CD8-positive, alpha-beta memory T cell (primary cell): ENCODE measurements at regions not wholly inside any gene's neighbourhood (a gene's known extent, or its start where the extent isn't known, plus 50 kb on each side); places are given as distances from the start of the nearest gene placed in this dataset.
"Not testable (repeated sequence)": the region's sequence is repeated elsewhere in the genome, so short reads cannot be mapped to it uniquely, and the experiment has no call there.

ENCODE experiments used
- CTCF ChIA-PET: fragments of 350-600 bp; sonication (Branson Sonifier 250); formaldehyde crosslinking; loops from one replicate; lab custom pipeline; 2021; ENCODE audit warnings: antibody characterized with exemption; lab: Charles Lee
- POLR2A ChIA-PET: fragments of 350-600 bp; sonication (Branson Sonifier 250); formaldehyde crosslinking; loops from one replicate; lab custom pipeline; 2021; ENCODE audit warnings: antibody characterized with exemption; lab: Charles Lee
- DNase-seq, 5 donors: peaks; one replicate each; pipeline versions ENCODE4 v3.0.0 to v3.0.0-alpha.2; 2020 to 2022; ENCODE audit warnings: mixed read lengths in 1 of 5
- H3K27ac ChIP-seq: one replicate; pipeline ENCODE4 v1.7.0; 2013; ENCODE audit warnings: low read depth, mild to moderate bottlenecking, low read length, moderate library complexity
- H3K27me3 ChIP-seq: 2 replicates; pipeline ENCODE4 v1.7.0; 2013; ENCODE audit warnings: low read length, mild to moderate bottlenecking; ENCODE audit not compliant: insufficient read depth, poor library complexity, severe bottlenecking
- H3K36me3 ChIP-seq: 2 replicates; pipeline ENCODE4 v1.7.0; 2013; ENCODE audit warnings: mild to moderate bottlenecking, low read length, moderate library complexity; ENCODE audit not compliant: insufficient read depth
- H3K4me1 ChIP-seq: 2 replicates; pipeline ENCODE4 v1.7.0; 2013; ENCODE audit warnings: mild to moderate bottlenecking, low read length, moderate library complexity; ENCODE audit not compliant: insufficient read depth
- H3K4me3 ChIP-seq: 2 replicates; pipeline ENCODE4 v1.7.0; 2013; ENCODE audit warnings: mild to moderate bottlenecking, low read length
- H3K9me3 ChIP-seq: 2 replicates; pipeline ENCODE4 v1.7.0; 2013; ENCODE audit warnings: mild to moderate bottlenecking, low read length
- H3K27ac Mint-ChIP-seq, 8 donors: one replicate each; pipeline ENCODE4 v1.8.0; 2020 to 2021; ENCODE audit warnings: mixed read lengths in 8 of 8, mild to moderate bottlenecking in 6 of 8, inconsistent platforms in 3 of 8, moderate library complexity in 3 of 8
- H3K27me3 Mint-ChIP-seq, 2 donors: one replicate each; pipeline ENCODE4 v1.8.0; 2020 to 2021; ENCODE audit warnings: mixed read lengths in 2 of 2, mild to moderate bottlenecking in 1 of 2, moderate library complexity in 1 of 2
- H3K36me3 Mint-ChIP-seq, 3 donors: one replicate each; pipeline ENCODE4 v1.8.0; 2020 to 2021; ENCODE audit warnings: mixed read lengths in 3 of 3, inconsistent platforms in 1 of 3, mild to moderate bottlenecking in 1 of 3
- H3K4me1 Mint-ChIP-seq, 3 donors: one replicate each; pipeline ENCODE4 v1.8.0; 2020 to 2021; ENCODE audit warnings: mixed read lengths in 3 of 3, inconsistent platforms in 1 of 3, mild to moderate bottlenecking in 1 of 3
- H3K4me3 Mint-ChIP-seq, 7 donors: one replicate each; pipeline ENCODE4 v1.8.0; 2020 to 2021; ENCODE audit warnings: mixed read lengths in 7 of 7, mild to moderate bottlenecking in 6 of 7, moderate library complexity in 4 of 7, inconsistent platforms in 2 of 7
- H3K9me3 Mint-ChIP-seq, 5 donors: one replicate each; pipeline ENCODE4 v1.8.0; 2020 to 2022; ENCODE audit warnings: mixed read lengths in 5 of 5, mild to moderate bottlenecking in 3 of 5, moderate library complexity in 2 of 5, inconsistent platforms in 1 of 5

DNA sequence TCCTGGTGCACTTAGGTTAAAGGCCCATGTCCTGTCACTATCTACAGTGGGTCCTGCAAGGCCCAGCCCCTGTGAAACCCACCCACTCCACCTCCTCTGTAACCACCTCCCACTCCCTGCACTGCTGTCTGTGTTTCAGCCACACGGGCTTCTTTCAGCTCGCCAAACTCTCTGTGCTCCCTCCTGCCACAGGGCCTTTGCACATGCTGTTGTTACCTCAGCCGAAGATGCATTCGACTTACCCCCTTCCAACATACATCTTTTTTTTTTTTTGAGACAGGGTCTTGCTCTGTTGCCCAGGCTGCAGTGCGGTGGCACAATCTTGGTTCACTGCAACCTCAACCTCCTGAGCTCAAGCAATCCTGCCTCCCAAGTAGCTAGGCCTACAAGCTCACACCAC is 76.5 kb upstream of the RPL38 start:
- Histone ChIP-seq H3K4me1 (no peaks in the 10 kb centered on the region), H3K27me3 (no peaks in the 10 kb centered on the region), H3K9me3 (no peaks in the 10 kb centered on the region), H3K4me3 (no peak overlapping the region), H3K36me3 (no peaks in the 10 kb centered on the region), H3K27ac (no peak overlapping the region)
- peaks cover 16 to 66% of the 10 kb centered on the region in 2 donors for H3K27me3 Mint-ChIP-seq
- peaks cover 0 to 3% (median 1%) of the 10 kb centered on the region in 3 donors for H3K36me3 Mint-ChIP-seq
- H3K9me3 Mint-ChIP-seq: peaks cover 0 to 5% (median 0%) of the 10 kb centered on the region in 5 donors
- POLR2A ChIA-PET: no interaction called here
- no peak for DNase-seq
- no peak overlapping the region for H3K27ac Mint-ChIP-seq
- CTCF ChIA-PET: no interaction called here
- no peaks in the 10 kb centered on the region for H3K4me1 Mint-ChIP-seq
- H3K4me3 Mint-ChIP-seq: no peak overlapping the region

DNA sequence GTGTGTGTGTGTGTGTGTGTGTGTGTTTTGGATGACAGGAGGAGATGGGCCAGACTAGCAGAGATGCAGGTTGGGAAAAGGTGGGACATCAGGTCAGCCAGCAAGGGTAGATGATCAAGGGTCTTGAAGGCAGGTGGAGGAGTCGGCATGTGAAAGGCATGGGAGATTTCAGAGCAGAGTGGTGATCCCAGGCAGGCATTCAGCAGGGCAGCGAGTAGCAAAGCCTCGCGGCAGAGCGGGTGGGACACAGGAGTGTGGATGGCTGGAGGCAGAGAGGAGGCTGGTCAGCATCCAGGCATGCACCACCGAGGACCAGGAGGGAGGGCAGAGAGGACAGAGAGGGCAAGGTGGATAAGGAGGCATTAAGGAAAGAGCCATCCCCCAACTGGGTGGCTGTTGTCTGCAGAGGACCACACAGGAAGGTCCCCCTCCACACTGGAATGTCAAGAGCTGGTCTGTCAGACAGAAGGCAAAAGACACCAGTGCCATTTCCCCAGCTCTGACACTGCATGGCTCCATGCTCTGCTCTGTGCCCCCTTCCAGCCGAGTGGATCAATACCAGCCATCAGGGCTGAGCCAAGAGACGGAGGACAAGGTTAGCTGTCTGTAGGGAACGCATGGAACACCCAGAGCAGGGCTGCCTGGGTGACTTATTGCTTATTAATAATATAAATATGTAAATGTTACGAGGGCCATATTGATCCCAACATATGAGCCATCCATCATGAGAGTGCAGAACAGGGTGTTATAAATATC is 74.8 kb upstream of the RPL38 start:
- peaks cover 30 to 68% of the 10 kb centered on the region in 2 donors for H3K27me3 Mint-ChIP-seq
- no peaks in the 10 kb centered on the region for H3K4me1 ChIP-seq
- H3K9me3 ChIP-seq: no peaks in the 10 kb centered on the region
- no peaks in the 10 kb centered on the region for H3K36me3 ChIP-seq
- H3K27ac ChIP-seq: no peak overlapping the region
- no peaks in the 10 kb centered on the region for H3K4me1 Mint-ChIP-seq
- DNase-seq: no peak
- peaks cover 0 to 6% (median 0%) of the 10 kb centered on the region in 5 donors for H3K9me3 Mint-ChIP-seq
- no peak overlapping the region for H3K27ac Mint-ChIP-seq
- POLR2A ChIA-PET: no interaction called here
- H3K4me3 ChIP-seq: no peak overlapping the region
- no peaks in the 10 kb centered on the region for H3K27me3 ChIP-seq
- peaks cover 0 to 3% (median 1%) of the 10 kb centered on the region in 3 donors for H3K36me3 Mint-ChIP-seq
- CTCF ChIA-PET: no interaction called here
- no peak overlapping the region for H3K4me3 Mint-ChIP-seq

- H3K36me3 Mint-ChIP-seq, H3K27ac ChIP-seq, H3K4me3 ChIP-seq, H3K4me1 Mint-ChIP-seq, H3K27me3 ChIP-seq, DNase-seq, H3K9me3 Mint-ChIP-seq, CTCF ChIA-PET, H3K4me1 ChIP-seq, POLR2A ChIA-PET, H3K36me3 ChIP-seq, H3K4me3 Mint-ChIP-seq, H3K27ac Mint-ChIP-seq, H3K9me3 ChIP-seq: not testable (repeated sequence)
- peaks cover 33 to 75% of the 10 kb centered on the region in 2 donors for H3K27me3 Mint-ChIP-seq
Observed at GRCh38 chr17:74129800-74130199, 73.7 kb upstream of the RPL38 start.

DNA sequence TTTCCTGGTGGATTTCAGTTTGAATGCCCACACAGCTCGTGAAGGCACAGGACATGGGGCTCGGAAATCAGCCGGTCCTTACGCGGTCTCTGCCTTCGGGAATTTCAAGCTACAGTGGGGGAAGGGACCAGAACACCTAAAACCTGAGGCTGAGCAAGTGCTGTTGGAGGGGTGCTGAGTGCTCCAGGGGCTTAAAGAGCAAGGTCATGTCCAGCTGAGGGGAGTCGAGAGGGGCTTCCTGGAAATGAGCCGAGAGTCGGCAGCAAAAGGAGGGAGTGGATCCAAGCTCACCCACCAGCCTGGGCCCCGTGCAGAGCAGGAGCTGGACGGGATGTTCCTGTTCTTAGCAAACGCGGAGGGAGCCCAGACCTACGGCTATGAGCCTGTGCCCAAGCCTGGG is 73.2 kb upstream of the RPL38 start:
- Histone ChIP-seq H3K27me3 (no peaks in the 10 kb centered on the region), H3K4me1 (no peaks in the 10 kb centered on the region), H3K9me3 (no peaks in the 10 kb centered on the region), H3K4me3 (no peak overlapping the region), H3K27ac (no peak overlapping the region), H3K36me3 (no peaks in the 10 kb centered on the region)
- CTCF ChIA-PET: no interaction called here
- peaks cover 0 to 3% (median 1%) of the 10 kb centered on the region in 3 donors for H3K36me3 Mint-ChIP-seq
- H3K27ac Mint-ChIP-seq: no peak overlapping the region
- POLR2A ChIA-PET: no interaction called here
- peaks cover 37 to 73% of the 10 kb centered on the region in 2 donors for H3K27me3 Mint-ChIP-seq
- peaks cover 0 to 5% (median 0%) of the 10 kb centered on the region in 5 donors for H3K9me3 Mint-ChIP-seq
- H3K4me1 Mint-ChIP-seq: no peaks in the 10 kb centered on the region
- DNase-seq: no peak
- no peak overlapping the region for H3K4me3 Mint-ChIP-seq

DNA sequence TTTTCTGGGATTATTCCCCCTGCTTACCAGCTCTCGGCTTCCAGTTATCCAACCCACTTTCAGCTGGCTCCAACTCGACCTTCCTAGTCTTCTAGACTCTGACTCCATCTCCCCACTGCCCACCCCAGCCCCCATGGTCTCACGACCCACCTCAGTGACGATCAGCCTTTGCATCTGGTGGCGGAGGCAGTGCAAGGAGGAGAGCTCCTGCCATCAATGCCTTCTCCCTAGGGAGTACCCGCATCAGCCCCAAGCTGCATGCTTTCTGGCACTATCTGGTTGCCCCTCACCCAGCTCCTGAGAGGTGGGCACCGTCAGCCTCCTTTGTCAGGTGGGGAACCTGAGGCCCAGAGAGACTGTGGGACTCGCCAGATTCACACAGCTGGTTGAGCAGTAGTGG is 72.6 kb upstream of the RPL38 start:
- POLR2A ChIA-PET: no interaction called here
- DNase-seq: no peak
- no peaks in the 10 kb centered on the region for H3K27me3 ChIP-seq
- H3K9me3 ChIP-seq: no peaks in the 10 kb centered on the region
- H3K36me3 ChIP-seq: no peaks in the 10 kb centered on the region
- Mint-ChIP-seq H3K27ac (no peak overlapping the region), H3K4me3 (no peak overlapping the region), H3K36me3 (peaks cover 0 to 3% (median 1%) of the 10 kb centered on the region in 3 donors), H3K27me3 (peaks cover 37 to 76% of the 10 kb centered on the region in 2 donors), H3K9me3 (peaks cover 0 to 5% (median 0%) of the 10 kb centered on the region in 5 donors), H3K4me1 (no peaks in the 10 kb centered on the region)
- no peak overlapping the region for H3K27ac ChIP-seq
- CTCF ChIA-PET: no interaction called here
- no peak overlapping the region for H3K4me3 ChIP-seq
- no peaks in the 10 kb centered on the region for H3K4me1 ChIP-seq

DNA sequence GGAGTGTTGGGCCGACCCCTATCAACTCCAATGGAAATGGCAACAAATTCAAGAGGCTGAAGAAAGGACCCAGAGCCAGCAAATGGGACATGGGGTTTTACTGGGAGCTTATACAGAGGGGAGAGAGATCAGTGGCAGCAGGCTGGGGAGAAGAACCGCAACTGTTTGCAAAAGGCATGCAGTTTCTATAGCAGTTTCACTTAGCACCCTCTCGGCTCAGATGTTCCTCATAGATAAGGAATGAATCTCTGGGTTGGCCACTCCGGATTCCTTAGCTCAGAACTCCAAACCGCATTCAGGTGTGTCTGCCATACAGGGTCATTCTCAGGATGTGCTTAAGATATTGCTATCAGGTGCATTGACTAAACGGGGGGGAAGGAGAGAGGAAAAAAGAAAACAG is 71.1 kb upstream of the RPL38 start:
- ChIA-PET CTCF (no interaction called here), POLR2A (no interaction called here)
- Mint-ChIP-seq H3K36me3 (peaks cover 0 to 3% (median 1%) of the 10 kb centered on the region in 3 donors), H3K27ac (no peak overlapping the region), H3K4me1 (no peaks in the 10 kb centered on the region), H3K9me3 (peaks cover 0 to 3% (median 2%) of the 10 kb centered on the region in 5 donors), H3K27me3 (peaks cover 39 to 75% of the 10 kb centered on the region in 2 donors), H3K4me3 (no peak overlapping the region)
- no peaks in the 10 kb centered on the region for H3K27me3 ChIP-seq
- no peak overlapping the region for H3K27ac ChIP-seq
- no peak for DNase-seq
- H3K36me3 ChIP-seq: no peaks in the 10 kb centered on the region
- H3K4me3 ChIP-seq: no peak overlapping the region
- H3K4me1 ChIP-seq: no peaks in the 10 kb centered on the region
- no peaks in the 10 kb centered on the region for H3K9me3 ChIP-seq

- H3K9me3 ChIP-seq: no peaks in the 10 kb centered on the region
- no peaks in the 10 kb centered on the region for H3K4me1 ChIP-seq
- Mint-ChIP-seq H3K27ac (peak overlapping the region in 1 of 8 donors; percentile 50), H3K27me3 (peaks cover 42 to 77% of the 10 kb centered on the region in 2 donors), H3K36me3 (peaks cover 0 to 3% (median 0%) of the 10 kb centered on the region in 3 donors), H3K9me3 (peaks cover 4 to 7% (median 5%) of the 10 kb centered on the region in 5 donors), H3K4me3 (no peak overlapping the region), H3K4me1 (no peaks in the 10 kb centered on the region)
- ChIA-PET CTCF (no interaction called here), POLR2A (no interaction called here)
- H3K27me3 ChIP-seq: no peaks in the 10 kb centered on the region
- no peak overlapping the region for H3K4me3 ChIP-seq
- no peaks in the 10 kb centered on the region for H3K36me3 ChIP-seq
- DNase-seq: no peak
- no peak overlapping the region for H3K27ac ChIP-seq
Observed at GRCh38 chr17:74133740-74134139, 69.7 kb upstream of the RPL38 start.

- H3K27ac ChIP-seq, H3K4me1 ChIP-seq, DNase-seq, H3K27me3 ChIP-seq, H3K4me3 Mint-ChIP-seq, H3K36me3 ChIP-seq, H3K36me3 Mint-ChIP-seq, H3K9me3 ChIP-seq, H3K4me1 Mint-ChIP-seq, H3K27ac Mint-ChIP-seq, POLR2A ChIA-PET, CTCF ChIA-PET, H3K4me3 ChIP-seq: not testable (repeated sequence)
- H3K9me3 Mint-ChIP-seq: peaks cover 4 to 10% (median 7%) of the 10 kb centered on the region in 5 donors
- peaks cover 42 to 77% of the 10 kb centered on the region in 2 donors for H3K27me3 Mint-ChIP-seq
Observed at GRCh38 chr17:74134234-74134633, 69.2 kb upstream of the RPL38 start.
